Stomach (tissue), 8 donors: ENCODE measurements at regions not wholly inside any gene's neighbourhood (a gene's known extent, or its start where the extent isn't known, plus 50 kb on each side); places are given as distances from the start of the nearest gene placed in this dataset.

Experiments used
- DNase-seq, 2 donors: peaks; one replicate each; pipeline versions ENCODE4 v3.0.0 to v3.0.0-alpha.2; 2013 to 2019
- H3K27ac ChIP-seq, 5 donors: fragments of 200-600 bp in 4 of 5; sonication (generic) in 4 of 5; one replicate each; pipeline ENCODE4 v1.5.1; 2013 to 2019; ENCODE audit warnings: mild to moderate bottlenecking in 1 of 5, moderate library complexity in 1 of 5
- H3K27me3 ChIP-seq, 3 donors: fragments of 200-600 bp; sonication (generic); one replicate each; pipeline ENCODE4 v1.5.1; 2017 to 2019; ENCODE audit warnings: mixed run types in 1 of 3
- H3K36me3 ChIP-seq, 4 donors: fragments of 200-600 bp; sonication (generic); 1 replicate in 3 of 4; 2 replicates in 1 of 4; pipeline ENCODE4 v1.5.1; 2016 to 2019
- H3K4me1 ChIP-seq, 4 donors: fragments of 200-600 bp; sonication (generic); one replicate each; pipeline ENCODE4 v1.5.1; 2016 to 2019
- H3K4me3 ChIP-seq, 4 donors: fragments of 200-600 bp; sonication (generic) in 3 of 4; one replicate each; pipeline ENCODE4 v1.5.1; 2016 to 2019; ENCODE audit warnings: mild to moderate bottlenecking in 1 of 4
- H3K9me3 ChIP-seq, 4 donors: fragments of 200-600 bp; sonication (generic); one replicate each; pipeline ENCODE4 v1.5.1; 2016 to 2019
- EP300 ChIP-seq: sonication (generic); formaldehyde crosslinking; IDR thresholded peaks from one replicate; pipeline ENCODE4 v1.6.1; 2017; ENCODE audit warnings: antibody characterized with exemption
- POLR2A ChIP-seq, 4 donors: fragments of 450-650 bp; IDR thresholded peaks; one replicate each; pipeline ENCODE4 v1.6.1; 2016; ENCODE audit warnings: antibody characterized with exemption in 4 of 4, control low read depth in 2 of 4, mild to moderate bottlenecking in 1 of 4, moderate library complexity in 1 of 4
- POLR2AphosphoS5 ChIP-seq, 3 donors: sonication (generic); formaldehyde crosslinking; IDR thresholded peaks; one replicate each; pipeline ENCODE4 v1.6.1; 2016; ENCODE audit warnings: antibody characterized with exemption in 3 of 3
- WGBS, 5 donors: extraction: QIAGEN DNeasy Blood & Tissue Kit in 3 of 5; methylation state at CpG; one replicate each; pipeline versions ENCODE4 v1.1.5 to v1.1.7; 2013 to 2018; 5-methylcytosine and 5-hydroxymethylcytosine counted together
- intact Hi-C: fragments of 100-400 bp; cut with DNase I; formaldehyde crosslinking; loops from one replicate; pipeline ENCODE4 v1.15.1; 2023; ENCODE audit warnings: low total_unique reads
- TF ChIP-seq, protein P1 (sequence below), 7 experiments: fragments of 450-650 bp in 4 of 7; fragments of 200-600 bp in 3 of 7; sonication (generic) in 3 of 7; IDR thresholded peaks; one replicate each; pipeline ENCODE4 v1.5.1; 2016 to 2019; ENCODE audit warnings: antibody characterized with exemption in 7 of 7, control low read depth in 2 of 7, mild to moderate bottlenecking in 1 of 7
- donor health status: healthy with polysubstance abuse.
- donor health status: Bipolar disorder and iron deficiency.
- donor health status: healthy.

DNA sequence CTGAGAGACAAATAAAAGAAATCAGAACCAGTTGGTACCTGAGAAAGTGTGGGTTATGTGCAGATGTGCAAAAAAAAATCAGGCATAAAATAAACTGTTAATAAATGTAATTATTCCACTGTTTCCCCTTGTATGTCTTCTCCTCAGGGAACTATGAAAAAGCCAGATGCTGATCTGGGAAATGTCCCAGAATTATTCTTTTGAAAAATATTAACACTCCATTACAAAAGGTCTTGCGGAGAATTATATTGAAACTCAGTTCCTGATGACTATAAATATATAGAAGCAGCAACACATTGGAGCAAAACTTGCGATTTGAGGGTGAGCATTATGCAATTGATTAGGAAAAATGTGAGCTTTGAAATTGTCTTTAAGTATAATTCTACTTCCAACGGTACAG is 433.3 kb upstream of the KLF12 start:
- H3K4me3 ChIP-seq, result no peak overlapping the region
- no peaks in the 10 kb centered on the region for H3K36me3 ChIP-seq
- H3K27me3 ChIP-seq, result no peaks in the 10 kb centered on the region
- no peak for DNase-seq
- no peaks in the 10 kb centered on the region for H3K9me3 ChIP-seq
- TF ChIP-seq POLR2A (IDR thresholded peaks at IDR 0.05), result no peak
- TF ChIP-seq, protein P1, sequence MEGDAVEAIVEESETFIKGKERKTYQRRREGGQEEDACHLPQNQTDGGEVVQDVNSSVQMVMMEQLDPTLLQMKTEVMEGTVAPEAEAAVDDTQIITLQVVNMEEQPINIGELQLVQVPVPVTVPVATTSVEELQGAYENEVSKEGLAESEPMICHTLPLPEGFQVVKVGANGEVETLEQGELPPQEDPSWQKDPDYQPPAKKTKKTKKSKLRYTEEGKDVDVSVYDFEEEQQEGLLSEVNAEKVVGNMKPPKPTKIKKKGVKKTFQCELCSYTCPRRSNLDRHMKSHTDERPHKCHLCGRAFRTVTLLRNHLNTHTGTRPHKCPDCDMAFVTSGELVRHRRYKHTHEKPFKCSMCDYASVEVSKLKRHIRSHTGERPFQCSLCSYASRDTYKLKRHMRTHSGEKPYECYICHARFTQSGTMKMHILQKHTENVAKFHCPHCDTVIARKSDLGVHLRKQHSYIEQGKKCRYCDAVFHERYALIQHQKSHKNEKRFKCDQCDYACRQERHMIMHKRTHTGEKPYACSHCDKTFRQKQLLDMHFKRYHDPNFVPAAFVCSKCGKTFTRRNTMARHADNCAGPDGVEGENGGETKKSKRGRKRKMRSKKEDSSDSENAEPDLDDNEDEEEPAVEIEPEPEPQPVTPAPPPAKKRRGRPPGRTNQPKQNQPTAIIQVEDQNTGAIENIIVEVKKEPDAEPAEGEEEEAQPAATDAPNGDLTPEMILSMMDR (IDR thresholded peaks at IDR 0.05), result no peak
- no peak for TF ChIP-seq POLR2AphosphoS5 (IDR thresholded peaks at IDR 0.05)
- TF ChIP-seq EP300, result no peak
- H3K4me1 ChIP-seq, result no peaks in the 10 kb centered on the region
- no peak overlapping the region for H3K27ac ChIP-seq
- intact Hi-C loops, result no loop called here
- WGBS, 5 donors, result 82 to 90% (median 86%) methylated on average over 3 of the region's 3 CpGs

DNA sequence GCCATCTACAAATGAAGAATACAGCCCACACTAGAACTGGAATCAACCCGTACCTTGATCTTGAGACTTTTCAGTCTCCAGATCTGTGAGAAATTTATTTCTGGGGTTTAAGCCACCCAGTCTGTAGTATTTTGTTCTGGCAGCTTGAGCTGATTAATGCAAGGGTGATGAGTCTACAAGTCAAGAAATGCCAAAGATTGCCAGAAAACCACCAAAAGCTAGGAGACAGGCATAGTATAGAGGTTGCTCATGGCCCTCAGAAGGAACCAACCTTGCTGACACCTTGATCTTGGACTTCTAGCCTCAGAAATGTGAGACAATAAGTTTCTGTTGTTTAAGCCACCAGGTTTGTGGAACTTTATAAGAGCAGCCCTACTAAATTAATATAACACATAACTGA is 428.2 kb upstream of the KLF12 start:
- Histone ChIP-seq H3K27ac (no peak overlapping the region), H3K4me1 (no peaks in the 10 kb centered on the region), H3K36me3 (no peaks in the 10 kb centered on the region), H3K27me3 (no peaks in the 10 kb centered on the region), H3K9me3 (no peaks in the 10 kb centered on the region), H3K4me3 (no peak overlapping the region)
- TF ChIP-seq, protein P1 (IDR thresholded peaks at IDR 0.05), result no peak
- intact Hi-C loops, result no loop called here
- WGBS, 5 donors, result 85 to 98% (median 94%) methylated on average over 1 of the region's 1 CpG
- DNase-seq, result no peak

DNA sequence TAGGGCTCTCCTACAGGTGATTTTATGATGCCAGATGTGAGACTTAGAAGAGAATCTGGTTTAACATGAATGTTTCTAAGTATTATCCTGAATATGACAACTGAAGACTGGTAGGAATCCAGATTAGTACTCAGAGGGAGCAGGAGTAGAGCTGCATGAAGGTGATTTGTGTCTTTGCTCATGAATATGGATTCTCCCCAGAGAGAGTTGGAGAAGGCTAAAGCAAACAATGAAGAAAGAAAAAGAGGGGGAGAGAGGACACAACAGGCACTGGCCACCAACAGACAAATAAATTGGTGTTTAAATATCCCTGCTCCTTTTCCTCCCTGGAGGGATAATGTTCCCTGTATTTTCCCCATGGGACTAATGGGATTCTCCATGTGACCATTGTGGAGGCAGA is 427.0 kb upstream of the KLF12 start:
- intact Hi-C loops, result no loop called here
- H3K4me1 ChIP-seq, result no peaks in the 10 kb centered on the region
- no peaks in the 10 kb centered on the region for H3K36me3 ChIP-seq
- no peak for DNase-seq
- H3K27me3 ChIP-seq, result no peaks in the 10 kb centered on the region
- no peaks in the 10 kb centered on the region for H3K9me3 ChIP-seq
- H3K27ac ChIP-seq, result no peak overlapping the region
- TF ChIP-seq POLR2AphosphoS5 (IDR thresholded peaks at IDR 0.05) (no peak), POLR2A (IDR thresholded peaks at IDR 0.05) (no peak), EP300 (no peak)
- TF ChIP-seq, protein P1 (IDR thresholded peaks at IDR 0.05), result no peak
- H3K4me3 ChIP-seq, result no peak overlapping the region

DNA sequence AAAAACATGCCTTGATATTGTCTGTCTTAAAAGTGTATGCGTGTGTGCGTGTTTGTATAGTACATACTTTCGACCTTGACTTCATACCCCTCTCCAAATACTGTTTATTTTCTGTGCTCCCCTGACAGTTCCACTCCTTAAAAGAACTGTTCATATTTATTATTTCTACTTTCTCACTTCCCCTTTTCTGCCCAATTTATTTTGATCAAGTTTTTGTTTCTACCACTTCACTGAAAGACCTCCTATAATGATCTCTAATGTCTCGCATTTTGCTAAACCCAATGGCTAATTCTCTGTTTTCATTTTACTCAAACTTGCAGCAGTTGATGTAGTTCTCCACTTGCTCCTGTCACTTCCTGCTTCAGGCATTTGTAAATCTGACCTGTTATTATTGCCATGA is 426.1 kb upstream of the KLF12 start:
- no peaks in the 10 kb centered on the region for H3K9me3 ChIP-seq

More for the DNA sequence above, 426.1 kb upstream of the KLF12 start:
- H3K4me1 ChIP-seq, result no peaks in the 10 kb centered on the region
- no peak for TF ChIP-seq POLR2A (IDR thresholded peaks at IDR 0.05)
- TF ChIP-seq POLR2AphosphoS5 (IDR thresholded peaks at IDR 0.05), result no peak
- TF ChIP-seq, protein P1 (IDR thresholded peaks at IDR 0.05), result no peak
- TF ChIP-seq EP300, result no peak
- no peak overlapping the region for H3K27ac ChIP-seq
- no peaks in the 10 kb centered on the region for H3K27me3 ChIP-seq
- no peak overlapping the region for H3K4me3 ChIP-seq
- intact Hi-C loops, result no loop called here
- 67 to 81% (median 79%) methylated on average over 4 of the region's 4 CpGs for WGBS, 5 donors
- DNase-seq, result no peak
- no peaks in the 10 kb centered on the region for H3K36me3 ChIP-seq
